Naive thymus-derived CD8-positive, alpha-beta T cell (primary cell): ENCODE measurements at regions not wholly inside any gene's neighbourhood (a gene's known extent, or its start where the extent isn't known, plus 50 kb on each side); places are given as distances from the start of the nearest gene placed in this dataset.

ENCODE experiments used
- ATAC-seq, 2 donors: fragments of 150-1000 bp; cut with Tn5 transposase in 1 of 2; sonication (Bioruptor Pico), chemical (Tn5 transposase) in 1 of 2; 1 replicate in 1 of 2; 2 replicates in 1 of 2; pipeline ENCODE4 v1.10.0; 2021; ENCODE audit warnings: mild to moderate bottlenecking in 2 of 2, moderate library complexity in 2 of 2
- POLR2A ChIA-PET: fragments of 350-600 bp; sonication (Branson Sonifier 250); formaldehyde crosslinking; loops from one replicate; lab custom pipeline; 2021; ENCODE audit warnings: antibody characterized with exemption; lab: Charles Lee
- DNase-seq, 10 donors: peaks; one replicate each; pipeline versions ENCODE4 v3.0.0 to v3.0.0-alpha.2; 2020 to 2022
- H3K27ac Mint-ChIP-seq, 10 donors: one replicate each; pipeline ENCODE4 v1.8.0; 2020 to 2022; ENCODE audit warnings: mild to moderate bottlenecking in 10 of 10, mixed read lengths in 10 of 10, moderate library complexity in 4 of 10, inconsistent platforms in 1 of 10
- H3K27me3 Mint-ChIP-seq, 5 donors: one replicate each; pipeline ENCODE4 v1.8.0; 2021 to 2022; ENCODE audit warnings: mixed read lengths in 5 of 5
- H3K36me3 Mint-ChIP-seq, 3 donors: one replicate each; pipeline ENCODE4 v1.8.0; 2020 to 2022; ENCODE audit warnings: mixed read lengths in 3 of 3, mild to moderate bottlenecking in 2 of 3, inconsistent platforms in 1 of 3
- H3K4me1 Mint-ChIP-seq, 4 donors: one replicate each; pipeline ENCODE4 v1.8.0; 2021 to 2022; ENCODE audit warnings: mixed read lengths in 4 of 4
- H3K4me3 Mint-ChIP-seq, 10 donors: one replicate each; pipeline ENCODE4 v1.8.0; 2020 to 2022; ENCODE audit warnings: mild to moderate bottlenecking in 10 of 10, mixed read lengths in 10 of 10, moderate library complexity in 6 of 10, inconsistent platforms in 1 of 10
- H3K9me3 Mint-ChIP-seq, 9 donors: one replicate each; pipeline ENCODE4 v1.8.0; 2020 to 2022; ENCODE audit warnings: mixed read lengths in 9 of 9, mild to moderate bottlenecking in 3 of 9, inconsistent platforms in 1 of 9, moderate library complexity in 1 of 9

DNA sequence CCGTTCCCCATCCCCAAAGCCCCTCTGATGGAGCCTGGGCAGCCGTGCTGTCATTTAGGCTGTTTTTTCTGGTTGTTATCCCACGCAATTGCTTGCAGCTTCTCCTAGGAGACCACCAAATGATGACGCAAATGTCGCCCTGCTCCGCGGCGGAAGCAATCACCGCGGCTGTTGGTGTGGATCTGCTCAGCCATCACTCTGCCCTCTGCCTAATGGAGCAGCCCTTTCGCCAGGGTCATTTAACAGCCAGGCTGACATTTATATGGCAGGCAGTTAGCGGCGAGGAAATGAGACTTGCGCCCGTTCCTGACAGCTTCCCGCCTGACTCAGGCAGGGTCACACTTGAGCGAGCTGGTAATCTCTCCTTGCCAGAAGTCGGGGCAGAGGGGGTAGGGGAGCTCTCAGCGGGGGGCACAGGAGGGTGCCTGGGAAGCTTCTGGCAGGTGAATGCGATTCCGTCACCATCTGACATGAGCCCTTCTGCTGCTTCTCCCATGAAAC lies 97.9 kb upstream of the RTL6 start:
- peak in 2 of 10 donors; percentile 21 to 22 for DNase-seq

DNA sequence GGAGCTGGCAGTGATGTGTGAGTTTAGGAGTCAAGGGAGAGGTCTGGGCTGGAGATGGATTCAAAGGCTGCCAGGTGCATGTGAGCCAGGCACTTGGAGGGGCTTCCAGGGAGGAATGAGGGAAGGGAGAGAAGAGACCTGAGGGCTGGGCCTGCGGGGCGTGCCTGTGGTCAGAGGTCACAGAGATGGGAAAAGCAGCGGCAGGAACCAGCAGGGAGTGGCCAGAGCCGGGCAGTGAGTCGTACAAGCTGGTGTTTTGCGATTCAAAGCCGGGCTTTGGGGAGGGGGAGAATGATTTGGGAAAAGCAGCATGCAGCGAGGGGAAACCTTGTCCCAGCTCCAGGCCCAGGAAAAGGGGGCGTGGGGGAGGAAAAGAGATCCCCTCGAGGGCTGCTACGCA lies 96.9 kb upstream of the RTL6 start:
- peak overlapping the region in 3 of 10 donors; percentile 2 to 55 (median 11) for H3K4me3 Mint-ChIP-seq
- ATAC-seq (no peak), DNase-seq (no peak)
- peaks cover 9 to 37% (median 15%) of the 10 kb centered on the region in 5 donors for H3K27me3 Mint-ChIP-seq
- H3K36me3 Mint-ChIP-seq, result no peaks in the 10 kb centered on the region
- peak overlapping the region in 3 of 10 donors; percentile 1 to 86 (median 35) for H3K27ac Mint-ChIP-seq
- peaks cover 0 to 8% (median 5%) of the 10 kb centered on the region in 4 donors for H3K4me1 Mint-ChIP-seq
- POLR2A ChIA-PET, result no interaction called here
- no peaks in the 10 kb centered on the region for H3K9me3 Mint-ChIP-seq

More for the DNA sequence above, 97.9 kb upstream of the RTL6 start:
- Mint-ChIP-seq H3K4me1 (peaks cover 0 to 8% (median 6%) of the 10 kb centered on the region in 4 donors), H3K9me3 (no peaks in the 10 kb centered on the region), H3K27ac (peak overlapping the region in 4 of 10 donors; percentile 27 to 65 (median 57)), H3K27me3 (peaks cover 9 to 36% (median 15%) of the 10 kb centered on the region in 5 donors), H3K4me3 (peak overlapping the region in 2 of 10 donors; percentile 18), H3K36me3 (no peaks in the 10 kb centered on the region)
- POLR2A ChIA-PET, result no interaction called here
- peak; percentile 25 to 72 for ATAC-seq

DNA sequence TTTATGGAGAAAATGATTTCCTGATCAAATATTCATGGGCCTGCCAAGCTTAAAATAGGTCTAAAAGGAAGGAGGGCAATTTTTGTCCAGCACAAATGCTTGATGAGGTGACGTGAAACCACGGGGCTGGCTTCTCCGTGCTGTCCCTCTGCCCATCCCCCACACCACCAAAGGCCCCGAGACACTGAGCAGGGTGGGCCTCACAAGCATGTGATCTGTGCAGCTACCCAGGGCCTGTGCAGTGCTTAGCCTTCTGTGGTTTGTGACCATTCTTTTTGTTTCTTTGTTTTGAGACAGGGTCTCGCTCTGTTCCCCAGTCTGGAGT lies 94.8 kb upstream of the RTL6 start:
- DNase-seq (no peak), ATAC-seq (no peak)
- Mint-ChIP-seq H3K27me3 (peaks cover 9 to 40% (median 17%) of the 10 kb centered on the region in 5 donors), H3K9me3 (peaks cover 0 to 4% (median 0%) of the 10 kb centered on the region in 9 donors), H3K36me3 (no peaks in the 10 kb centered on the region), H3K4me3 (no peak overlapping the region), H3K4me1 (peaks cover 0 to 8% (median 6%) of the 10 kb centered on the region in 4 donors), H3K27ac (peak overlapping the region in 2 of 10 donors; percentile 9 to 43)
- POLR2A ChIA-PET, result no interaction called here

GRCh38 chr22:44592126-44592823 lies 94.2 kb upstream of the RTL6 start:
- H3K4me3 Mint-ChIP-seq, result no peak overlapping the region
- POLR2A ChIA-PET, result interaction anchor here (0.6 kb wide), 1 partner anchor 35 kb away, joined by 3 read pairs; no protein-coding TSS in a partner anchor
- no peak for ATAC-seq
- peaks cover 9 to 40% (median 19%) of the 10 kb centered on the region in 5 donors for H3K27me3 Mint-ChIP-seq
- DNase-seq, result peak in 1 of 10 donors; percentile 24
- no peaks in the 10 kb centered on the region for H3K36me3 Mint-ChIP-seq
- H3K27ac Mint-ChIP-seq, result peak overlapping the region in 1 of 10 donors; percentile 9
- H3K9me3 Mint-ChIP-seq, result peaks cover 0 to 4% (median 0%) of the 10 kb centered on the region in 9 donors
- peaks cover 0 to 8% (median 6%) of the 10 kb centered on the region in 4 donors for H3K4me1 Mint-ChIP-seq

- Mint-ChIP-seq H3K36me3 (no peaks in the 10 kb centered on the region), H3K9me3 (peaks cover 0 to 4% (median 0%) of the 10 kb centered on the region in 9 donors), H3K4me3 (no peak overlapping the region), H3K27ac (no peak overlapping the region), H3K27me3 (peaks cover 9 to 47% (median 26%) of the 10 kb centered on the region in 5 donors), H3K4me1 (peaks cover 5 to 11% (median 9%) of the 10 kb centered on the region in 4 donors)
- POLR2A ChIA-PET, result no interaction called here
- ATAC-seq (no peak), DNase-seq (peak in 1 of 10 donors; percentile 61)
Observed at GRCh38 chr22:44591146-44591790, 93.2 kb upstream of the RTL6 start.

- DNase-seq, result peak in 1 of 10 donors; percentile 27
- Mint-ChIP-seq H3K9me3 (peaks cover 0 to 4% (median 0%) of the 10 kb centered on the region in 9 donors), H3K27me3 (peaks cover 9 to 48% (median 28%) of the 10 kb centered on the region in 5 donors), H3K27ac (no peak overlapping the region), H3K36me3 (no peaks in the 10 kb centered on the region), H3K4me3 (no peak overlapping the region), H3K4me1 (peaks cover 0 to 11% (median 8%) of the 10 kb centered on the region in 4 donors)
- POLR2A ChIA-PET, result no interaction called here
- ATAC-seq, result no peak
Observed at GRCh38 chr22:44590291-44590690, 92.3 kb upstream of the RTL6 start.

DNA sequence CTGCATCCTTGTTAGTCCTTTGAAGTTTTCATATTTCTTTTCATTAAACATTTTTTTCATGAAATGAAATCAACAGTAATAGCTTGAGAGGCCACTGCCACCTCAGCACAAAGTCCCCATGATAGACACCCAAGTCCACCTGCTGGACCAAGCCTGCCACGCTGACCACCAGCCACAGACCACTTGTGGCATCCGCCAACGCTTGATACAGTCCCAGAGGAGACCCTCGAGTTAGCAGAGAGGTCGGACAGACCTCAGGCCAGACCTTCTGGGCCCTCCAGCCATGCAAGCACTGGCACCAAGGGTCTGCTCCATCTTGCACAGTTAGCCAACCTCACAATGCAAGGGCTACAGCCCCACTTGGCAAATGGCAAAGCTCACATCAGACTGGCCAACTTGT lies 91.8 kb upstream of the RTL6 start:
- POLR2A ChIA-PET, result no interaction called here
- H3K36me3 Mint-ChIP-seq, result no peaks in the 10 kb centered on the region
- ATAC-seq, result no peak
- H3K9me3 Mint-ChIP-seq, result peaks cover 0 to 4% (median 0%) of the 10 kb centered on the region in 9 donors
- H3K27me3 Mint-ChIP-seq, result peaks cover 8 to 49% (median 24%) of the 10 kb centered on the region in 5 donors
- no peak overlapping the region for H3K27ac Mint-ChIP-seq
- H3K4me1 Mint-ChIP-seq, result peaks cover 0 to 11% (median 8%) of the 10 kb centered on the region in 4 donors
- H3K4me3 Mint-ChIP-seq, result no peak overlapping the region
- peak in 1 of 10 donors; percentile 31 for DNase-seq

DNA sequence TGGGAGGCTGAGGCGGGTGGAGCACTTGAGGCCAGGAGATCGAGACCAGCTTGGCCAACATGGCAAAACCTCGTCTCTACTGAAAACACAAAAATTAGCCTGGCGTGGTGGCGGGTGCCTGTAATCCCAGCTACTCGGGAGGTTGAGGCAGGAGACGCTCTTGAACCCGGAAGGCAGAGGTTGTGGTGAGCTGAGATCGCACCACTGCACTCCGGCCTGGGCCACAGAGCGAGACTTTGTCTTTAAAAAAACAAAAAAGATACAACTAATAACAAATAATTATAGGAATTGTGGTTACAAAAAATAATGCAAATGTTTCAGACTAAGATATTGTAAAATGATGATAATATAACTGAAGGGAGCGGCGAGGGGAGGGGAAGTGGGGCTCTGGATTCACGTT lies 90.3 kb upstream of the RTL6 start:
- H3K27ac Mint-ChIP-seq, result no peak overlapping the region
- no peak for ATAC-seq
- peaks cover 0 to 11% (median 7%) of the 10 kb centered on the region in 4 donors for H3K4me1 Mint-ChIP-seq
- H3K4me3 Mint-ChIP-seq, result no peak overlapping the region
- H3K9me3 Mint-ChIP-seq, result peaks cover 0 to 4% (median 0%) of the 10 kb centered on the region in 9 donors
- no peaks in the 10 kb centered on the region for H3K36me3 Mint-ChIP-seq
- H3K27me3 Mint-ChIP-seq, result peaks cover 2 to 48% (median 25%) of the 10 kb centered on the region in 5 donors
- DNase-seq, result peak in 1 of 10 donors; percentile 10
- POLR2A ChIA-PET, result no interaction called here

GRCh38 chr22:44587737-44588310 lies 89.8 kb upstream of the RTL6 start:
- Mint-ChIP-seq H3K36me3 (no peaks in the 10 kb centered on the region), H3K9me3 (peaks cover 0 to 4% (median 0%) of the 10 kb centered on the region in 9 donors), H3K4me3 (no peak overlapping the region), H3K27ac (no peak overlapping the region), H3K4me1 (peaks cover 0 to 11% (median 7%) of the 10 kb centered on the region in 4 donors), H3K27me3 (peaks cover 2 to 51% (median 30%) of the 10 kb centered on the region in 5 donors)
- DNase-seq (no peak), ATAC-seq (no peak)
- POLR2A ChIA-PET, result no interaction called here

- H3K27me3 Mint-ChIP-seq, result peaks cover 2 to 56% (median 31%) of the 10 kb centered on the region in 5 donors
- peak overlapping the region in 1 of 10 donors; percentile 51 for H3K27ac Mint-ChIP-seq
- ATAC-seq (peak in 1 of 2 donors; percentile 71), DNase-seq (peak in 1 of 10 donors; percentile 6)
- POLR2A ChIA-PET, result no interaction called here
- H3K36me3 Mint-ChIP-seq, result no peaks in the 10 kb centered on the region
- peaks cover 0 to 11% (median 7%) of the 10 kb centered on the region in 4 donors for H3K4me1 Mint-ChIP-seq
- peak overlapping the region in 1 of 10 donors; percentile 43 for H3K4me3 Mint-ChIP-seq
- peaks cover 0 to 4% (median 0%) of the 10 kb centered on the region in 9 donors for H3K9me3 Mint-ChIP-seq
Observed at GRCh38 chr22:44586999-44587736, 89.1 kb upstream of the RTL6 start.

GRCh38 chr22:44586351-44586990 lies 88.4 kb upstream of the RTL6 start:
- peak overlapping the region in 2 of 10 donors; percentile 51 to 72 for H3K27ac Mint-ChIP-seq
- no peaks in the 10 kb centered on the region for H3K36me3 Mint-ChIP-seq
- peak overlapping the region in 1 of 10 donors; percentile 2 for H3K4me3 Mint-ChIP-seq
- POLR2A ChIA-PET, result no interaction called here
- DNase-seq (peak in 1 of 10 donors; percentile 43), ATAC-seq (no peak)
- H3K9me3 Mint-ChIP-seq, result peaks cover 0 to 4% (median 0%) of the 10 kb centered on the region in 9 donors
- peaks cover 2 to 56% (median 31%) of the 10 kb centered on the region in 5 donors for H3K27me3 Mint-ChIP-seq
- peaks cover 0 to 11% (median 7%) of the 10 kb centered on the region in 4 donors for H3K4me1 Mint-ChIP-seq
